ENCODE measurements at regions not wholly inside any gene's neighbourhood (a gene's known extent, or its start where the extent isn't known, plus 50 kb on each side); places are given as distances from the start of the nearest gene placed in this dataset.

- TF ChIP-seq CTCF (IDR thresholded peaks at IDR 0.05; ENCODE audit: low read depth, low read length) = no peak
- no peak for TF ChIP-seq POLR2A (IDR thresholded peaks at IDR 0.05; ENCODE audit: extremely low read depth, insufficient read length)
- TF ChIP-seq MAX (IDR thresholded peaks at IDR 0.05; ENCODE audit: low read depth, low read length) = no peak
Observed at GRCh38 chr5:164610374-164610773, 1105.0 kb downstream of the MAT2B start.

All from NB4 (cell line).